ENCODE measurements at regions not wholly inside any gene's neighbourhood (a gene's known extent, or its start where the extent isn't known, plus 50 kb on each side); places are given as distances from the start of the nearest gene placed in this dataset.
A peak's percentile ranks its signal among the peaks of the same experiment; 100 is the strongest.

DNA sequence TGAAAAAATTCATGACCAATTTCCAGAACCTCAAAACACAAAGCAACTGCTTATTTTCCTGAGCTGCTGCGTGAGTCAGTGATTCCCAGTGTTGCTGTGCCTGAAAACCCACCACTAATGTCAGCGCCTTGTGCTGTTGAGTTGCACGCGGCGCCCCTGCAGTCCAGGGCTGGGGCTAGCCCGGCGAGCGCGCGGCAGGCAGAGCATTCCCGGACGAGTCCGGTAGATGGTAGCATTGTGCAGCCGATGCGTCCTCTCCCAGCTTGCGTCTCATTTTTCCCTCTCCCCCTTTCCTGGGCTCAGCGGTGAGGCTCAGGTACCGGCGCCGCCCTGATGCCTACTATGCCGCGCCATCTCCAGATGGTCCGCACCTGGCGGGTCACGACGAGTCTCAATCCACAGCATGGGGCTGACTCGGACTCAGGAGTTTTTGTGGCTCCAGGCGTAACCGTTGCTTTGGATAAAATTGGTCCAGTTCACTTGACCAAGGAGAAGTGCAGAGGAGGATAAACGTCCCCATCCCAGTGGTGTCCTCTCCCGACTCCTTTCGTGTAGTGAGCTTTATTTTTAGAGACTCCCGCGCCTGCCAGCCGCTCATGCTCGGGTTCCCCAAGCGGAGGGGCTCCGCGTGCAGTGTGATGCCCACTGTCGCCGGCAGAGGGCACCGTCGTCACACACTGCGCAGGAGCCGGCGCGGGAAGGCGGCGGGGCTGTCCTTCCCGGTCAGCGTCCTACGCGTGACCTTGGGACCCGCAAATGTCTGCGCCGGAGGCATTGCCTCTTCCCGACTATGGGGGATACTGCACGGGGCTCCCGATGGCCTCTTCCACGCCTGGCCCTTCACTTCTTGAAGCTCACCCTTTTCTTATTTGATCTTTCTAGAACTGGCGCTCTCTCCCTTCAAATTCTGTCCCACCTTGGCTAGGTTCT, 53.6 kb upstream of the IGFBP7 start:
- H3K27me3 ChIP-seq (ENCODE audit: control insufficient read depth, insufficient read depth, low read length), result peaks cover 17% of the 10 kb centered on the region
- no peaks in the 10 kb centered on the region for H3K9me3 ChIP-seq (ENCODE audit: control insufficient read depth, insufficient read depth, low read length)
- H3K4me3 ChIP-seq (ENCODE audit: low read depth, low read length), result peak overlapping the region; percentile 70
- H3K36me3 ChIP-seq (ENCODE audit: control insufficient read depth, insufficient read depth, low read length), result no peaks in the 10 kb centered on the region
- peak overlapping the region; percentile 38 for H3K9ac ChIP-seq (ENCODE audit: low read depth, low read length)
- H3K4me1 ChIP-seq (ENCODE audit: control insufficient read depth, insufficient read depth, low read length), result peaks cover 3% of the 10 kb centered on the region

GRCh38 chr4:57162499-57163019, 52.4 kb upstream of the IGFBP7 start:
- Histone ChIP-seq H3K4me3 (ENCODE audit: low read depth, low read length) (no peak overlapping the region), H3K36me3 (ENCODE audit: control insufficient read depth, insufficient read depth, low read length) (no peaks in the 10 kb centered on the region), H3K9ac (ENCODE audit: low read depth, low read length) (no peak overlapping the region), H3K4me1 (ENCODE audit: control insufficient read depth, insufficient read depth, low read length) (no peaks in the 10 kb centered on the region), H3K27me3 (ENCODE audit: control insufficient read depth, insufficient read depth, low read length) (peaks cover 24% of the 10 kb centered on the region), H3K9me3 (ENCODE audit: control insufficient read depth, insufficient read depth, low read length) (no peaks in the 10 kb centered on the region)

Data from iPS-15b (cell line).